ENCODE measurements at regions not wholly inside any gene's neighbourhood (a gene's known extent, or its start where the extent isn't known, plus 50 kb on each side); places are given as distances from the start of the nearest gene placed in this dataset.
A peak's percentile ranks its signal among the peaks of the same experiment; 100 is the strongest.

DNA sequence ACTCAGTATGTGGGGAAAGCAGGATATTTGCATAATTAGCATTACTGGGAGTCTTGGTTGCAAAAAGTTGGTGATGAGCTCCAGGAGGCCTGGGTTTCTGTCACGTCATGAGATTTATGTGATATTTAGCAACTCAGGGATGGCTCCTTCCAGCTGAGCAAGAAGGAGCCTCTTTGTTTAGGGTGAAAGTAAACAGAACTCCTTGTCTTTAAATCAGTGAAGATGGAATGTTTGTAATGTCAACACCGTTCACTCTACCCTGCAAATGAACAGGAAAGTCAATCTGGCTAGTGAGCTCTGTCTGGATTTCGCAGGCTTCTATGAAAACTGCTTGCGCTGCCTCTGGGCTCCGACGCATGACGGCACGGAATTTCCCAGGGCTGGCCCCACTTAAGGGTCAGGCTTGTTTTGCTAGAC is 86.9 kb downstream of the PXDC1 start:
- ChIA-PET CTCF (no interaction called here), POLR2A (ENCODE audit: unreplicated experiment) (no interaction called here)
- H3K9me1 ChIP-seq (ENCODE audit: insufficient read depth, low read length) = no peaks in the 10 kb centered on the region
- H4K20me1 ChIP-seq (ENCODE audit: insufficient read depth, low read length) = no peaks in the 10 kb centered on the region
- no peak overlapping the region for H4K5ac ChIP-seq (ENCODE audit: low read depth, low read length)
- H4K8ac ChIP-seq (ENCODE audit: low read depth in 2 of 2, low read length in 2 of 2) = no peak overlapping the region
- WGBS, 2 experiments (ENCODE audit: extremely low coverage in 2 of 2, insufficient read length in 1 of 2) = 52% methylated on average over 5 of the region's 8 CpGs; no CpG with 5 or more reads in 1 of the 2 experiments
- H3K9ac ChIP-seq (ENCODE audit: low read depth, low read length) = no peak overlapping the region
- peaks cover 2% of the 10 kb centered on the region; the same call in 1 of the 2 replicates for H3K9me3 ChIP-seq (ENCODE audit: control insufficient read depth, insufficient read depth, low read length)
- no peak overlapping the region for H3K56ac ChIP-seq (ENCODE audit: extremely low read depth, insufficient read depth, low read length)
- H2AK5ac ChIP-seq (ENCODE audit: low read depth, low read length) = no peak overlapping the region
- H3K27ac ChIP-seq (ENCODE audit: insufficient read depth, low read length) = no peak overlapping the region
- no TSS peak for BruUV-seq (replicated peaks)
- H2BK20ac ChIP-seq (ENCODE audit: low read depth, low read length) = no peak overlapping the region
- H3K4ac ChIP-seq (ENCODE audit: low read depth, low read length) = no peak overlapping the region
- no peak overlapping the region for H3K23ac ChIP-seq (ENCODE audit: low read depth, low read length)
- intact Hi-C loops (cut with micrococcal nuclease) = no loop called here
- H2BK5ac ChIP-seq (ENCODE audit: low read depth, low read length, poor library complexity, severe bottlenecking) = no peak overlapping the region
- ATAC-seq (ENCODE audit: low read depth) = peak; percentile 87
- dilution Hi-C loops (cut with HindIII; ENCODE audit: low sequenced_read_pairs, unreplicated experiment) = no loop called here
- H3K4me1 ChIP-seq (ENCODE audit: control insufficient read depth, insufficient read depth, low read length) = peaks cover 6% of the 10 kb centered on the region
- H3K4me3 ChIP-seq (ENCODE audit: insufficient read depth, low read depth, low read length) = no peak overlapping the region
- peaks cover 35% of the 10 kb centered on the region for H3K27me3 ChIP-seq (ENCODE audit: control insufficient read depth, insufficient read depth, low read length)
- TF ChIP-seq CHD1 (IDR thresholded peaks at IDR 0.05; ENCODE audit: low read depth, low read length) (no peak), FOS (IDR thresholded peaks at IDR 0.05; ENCODE audit: low read depth, low read length) (no peak), POLR2A (IDR thresholded peaks at IDR 0.05; ENCODE audit: low read depth, low read length) (no peak), CTCF (conservative IDR thresholded peaks at IDR 0.05; ENCODE audit: low read depth, low read length) (no peak), MAZ (IDR thresholded peaks at IDR 0.05; ENCODE audit: borderline replicate concordance, low read depth, low read length) (no peak), RCOR1 (IDR thresholded peaks at IDR 0.05; ENCODE audit: insufficient replicate concordance, low read length) (no peak), RAD21 (IDR thresholded peaks at IDR 0.05; ENCODE audit: low read length) (no peak), CEBPB (IDR thresholded peaks at IDR 0.05; ENCODE audit: low read depth, low read length) (no peak)
- DNase-seq = peak; percentile 31
- no peak overlapping the region for H4K91ac ChIP-seq (ENCODE audit: insufficient read depth, low read depth, low read length)
- H2AK9ac ChIP-seq (replicated peaks; ENCODE audit: low read depth, low read length, poor library complexity) = no peak overlapping the region
- in situ Hi-C loops (cut with MboI; ENCODE audit: low sequenced_read_pairs) = no loop called here
- H2BK120ac ChIP-seq (ENCODE audit: low read depth, low read length) = no peak overlapping the region
- H3K4me2 ChIP-seq (ENCODE audit: low read depth, low read length) = peak overlapping the region; percentile 71
- H3K36me3 ChIP-seq (ENCODE audit: control insufficient read depth, insufficient read depth, low read length) = no peaks in the 10 kb centered on the region
- no peaks in the 10 kb centered on the region for H3K79me1 ChIP-seq (ENCODE audit: low read depth in 1 of 2, low read length in 2 of 2)
- H3K18ac ChIP-seq (ENCODE audit: low read depth, low read length) = no peak overlapping the region; the same call in 1 of the 2 replicates
- no peak overlapping the region for H2BK15ac ChIP-seq (ENCODE audit: low read depth, low read length)
- H2AFZ ChIP-seq (replicated peaks; ENCODE audit: low read length, poor library complexity) = no peak overlapping the region
- no peak overlapping the region for H3K14ac ChIP-seq (replicated peaks; ENCODE audit: low read depth, low read length)
